ENCODE measurements at regions not wholly inside any gene's neighbourhood (a gene's known extent, or its start where the extent isn't known, plus 50 kb on each side); places are given as distances from the start of the nearest gene placed in this dataset.

DNA sequence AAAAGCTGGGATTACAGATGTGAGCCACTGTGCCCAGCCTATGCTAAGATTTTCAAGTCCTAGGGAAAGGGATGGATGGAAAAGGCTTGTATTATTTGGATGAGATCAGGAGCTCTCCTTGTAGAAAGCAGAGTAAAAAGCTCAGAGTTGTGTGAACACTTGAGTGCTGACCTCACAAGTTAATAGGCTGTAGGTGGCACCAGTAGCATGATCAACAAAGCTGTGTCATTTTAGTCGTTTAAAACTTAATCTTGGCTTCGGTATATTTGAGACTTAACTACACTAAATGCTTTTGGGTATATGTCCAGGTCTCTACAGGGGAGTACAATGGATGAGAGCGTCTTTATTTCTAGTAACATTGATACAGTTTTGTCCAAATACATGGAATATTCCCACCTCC, 264.2 kb downstream of the TMEM38B start:
- TF ChIP-seq, protein P1, sequence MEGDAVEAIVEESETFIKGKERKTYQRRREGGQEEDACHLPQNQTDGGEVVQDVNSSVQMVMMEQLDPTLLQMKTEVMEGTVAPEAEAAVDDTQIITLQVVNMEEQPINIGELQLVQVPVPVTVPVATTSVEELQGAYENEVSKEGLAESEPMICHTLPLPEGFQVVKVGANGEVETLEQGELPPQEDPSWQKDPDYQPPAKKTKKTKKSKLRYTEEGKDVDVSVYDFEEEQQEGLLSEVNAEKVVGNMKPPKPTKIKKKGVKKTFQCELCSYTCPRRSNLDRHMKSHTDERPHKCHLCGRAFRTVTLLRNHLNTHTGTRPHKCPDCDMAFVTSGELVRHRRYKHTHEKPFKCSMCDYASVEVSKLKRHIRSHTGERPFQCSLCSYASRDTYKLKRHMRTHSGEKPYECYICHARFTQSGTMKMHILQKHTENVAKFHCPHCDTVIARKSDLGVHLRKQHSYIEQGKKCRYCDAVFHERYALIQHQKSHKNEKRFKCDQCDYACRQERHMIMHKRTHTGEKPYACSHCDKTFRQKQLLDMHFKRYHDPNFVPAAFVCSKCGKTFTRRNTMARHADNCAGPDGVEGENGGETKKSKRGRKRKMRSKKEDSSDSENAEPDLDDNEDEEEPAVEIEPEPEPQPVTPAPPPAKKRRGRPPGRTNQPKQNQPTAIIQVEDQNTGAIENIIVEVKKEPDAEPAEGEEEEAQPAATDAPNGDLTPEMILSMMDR (IDR thresholded peaks at IDR 0.05; ENCODE audit: insufficient read depth, low read length, severe bottlenecking), result no peak
- Histone ChIP-seq H3K36me3 (ENCODE audit: control insufficient read depth, insufficient read depth, low read length) (no peaks in the 10 kb centered on the region), H3K27me3 (ENCODE audit: control insufficient read depth, insufficient read depth, low read length) (no peaks in the 10 kb centered on the region), H3K4me3 (ENCODE audit: low read depth, low read length) (no peak overlapping the region)
- FAIRE-seq, result no peak
- no peak for DNase-seq (ENCODE audit: low read depth)

DNA sequence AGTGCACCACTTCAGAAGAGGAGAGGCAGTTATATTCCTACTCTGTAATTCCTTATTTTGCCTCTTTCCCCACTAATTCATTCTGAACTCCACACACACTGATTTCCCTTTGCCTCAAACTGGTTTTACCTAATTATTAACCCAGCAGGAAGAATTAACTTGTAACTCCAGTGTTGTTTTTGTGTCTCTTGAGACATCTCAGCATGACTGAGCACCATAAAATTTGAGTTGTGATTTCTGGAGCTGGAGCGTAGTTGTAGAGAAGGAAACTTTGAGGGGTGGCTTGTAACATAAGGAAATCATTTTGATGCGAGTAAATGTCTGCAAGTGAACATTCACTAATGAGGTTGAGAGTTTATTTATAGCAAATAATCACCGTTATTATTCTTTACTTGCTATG, 265.2 kb downstream of the TMEM38B start:
- H3K4me3 ChIP-seq (ENCODE audit: low read depth, low read length), result no peak overlapping the region
- DNase-seq (ENCODE audit: low read depth) (no peak), FAIRE-seq (no peak)
- H3K36me3 ChIP-seq (ENCODE audit: control insufficient read depth, insufficient read depth, low read length), result no peaks in the 10 kb centered on the region
- TF ChIP-seq, protein P1 (IDR thresholded peaks at IDR 0.05; ENCODE audit: insufficient read depth, low read length, severe bottlenecking), result no peak
- H3K27me3 ChIP-seq (ENCODE audit: control insufficient read depth, insufficient read depth, low read length), result no peaks in the 10 kb centered on the region

DNA sequence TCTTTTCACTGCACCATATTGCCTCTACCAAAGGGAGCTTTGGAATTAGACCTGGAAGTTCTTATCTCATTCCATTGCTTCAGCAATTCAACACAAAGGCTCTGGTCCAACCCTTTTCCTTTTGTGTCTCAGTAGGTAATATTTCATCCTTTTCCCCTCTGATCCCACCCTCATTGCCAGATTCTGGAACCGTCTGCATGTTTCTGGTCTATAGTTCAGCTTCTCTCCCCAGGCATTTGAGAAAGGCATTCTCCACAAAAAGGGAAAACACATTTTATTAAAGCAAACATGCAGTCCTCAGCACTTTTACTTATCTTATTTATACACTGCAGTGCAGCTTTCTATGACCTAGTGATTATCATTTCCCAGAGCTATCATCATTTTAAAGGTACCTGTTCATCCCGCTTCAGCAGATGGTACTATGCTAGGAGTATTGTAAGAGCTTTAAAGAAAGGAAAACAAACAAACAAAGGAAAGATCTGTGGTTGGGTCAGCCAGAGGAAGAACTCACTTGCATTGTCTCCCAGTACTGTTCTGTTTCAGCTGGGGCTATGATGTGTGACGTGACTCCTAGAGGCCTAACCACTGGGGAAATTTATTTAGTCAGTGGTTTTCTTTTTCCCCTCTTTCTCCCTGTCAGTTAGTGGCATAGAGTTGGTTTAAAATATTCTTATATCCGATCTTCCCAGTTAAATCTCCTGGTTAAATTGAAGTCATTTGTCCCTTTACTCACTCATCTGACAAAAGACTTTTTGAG, 269.2 kb downstream of the TMEM38B start:
- Histone ChIP-seq H3K27me3 (ENCODE audit: control insufficient read depth, insufficient read depth, low read length) (no peaks in the 10 kb centered on the region), H3K4me3 (ENCODE audit: low read depth, low read length) (no peak overlapping the region), H3K36me3 (ENCODE audit: control insufficient read depth, insufficient read depth, low read length) (no peaks in the 10 kb centered on the region)
- DNase-seq (ENCODE audit: low read depth) (no peak), FAIRE-seq (no peak)
- TF ChIP-seq, protein P1 (IDR thresholded peaks at IDR 0.05; ENCODE audit: insufficient read depth, low read length, severe bottlenecking), result no peak

DNA sequence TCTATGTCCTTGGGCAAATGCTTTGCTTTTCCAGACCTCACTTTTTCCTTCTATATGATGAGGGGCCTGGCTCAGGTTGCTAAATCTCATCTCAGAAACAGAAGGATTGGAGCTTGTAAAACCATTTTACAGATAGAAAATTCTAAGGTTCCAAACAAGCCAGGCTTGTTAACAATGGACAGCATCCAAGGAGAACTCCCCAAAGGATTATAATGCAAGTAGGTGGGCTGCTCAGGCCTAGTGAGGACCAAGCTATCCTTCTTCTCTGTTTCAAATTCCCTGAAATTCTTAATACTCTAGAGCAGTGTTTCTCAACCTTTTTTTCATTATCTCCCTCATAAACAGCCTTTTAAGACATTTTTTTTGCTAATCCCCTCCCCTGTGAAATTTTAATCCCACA, 269.8 kb downstream of the TMEM38B start:
- no peak overlapping the region for H3K4me3 ChIP-seq (ENCODE audit: low read depth, low read length)
- TF ChIP-seq, protein P1 (IDR thresholded peaks at IDR 0.05; ENCODE audit: insufficient read depth, low read length, severe bottlenecking), result no peak
- no peak for FAIRE-seq
- H3K27me3 ChIP-seq (ENCODE audit: control insufficient read depth, insufficient read depth, low read length), result no peaks in the 10 kb centered on the region
- H3K36me3 ChIP-seq (ENCODE audit: control insufficient read depth, insufficient read depth, low read length), result no peaks in the 10 kb centered on the region
- no peak for DNase-seq (ENCODE audit: low read depth)

DNA sequence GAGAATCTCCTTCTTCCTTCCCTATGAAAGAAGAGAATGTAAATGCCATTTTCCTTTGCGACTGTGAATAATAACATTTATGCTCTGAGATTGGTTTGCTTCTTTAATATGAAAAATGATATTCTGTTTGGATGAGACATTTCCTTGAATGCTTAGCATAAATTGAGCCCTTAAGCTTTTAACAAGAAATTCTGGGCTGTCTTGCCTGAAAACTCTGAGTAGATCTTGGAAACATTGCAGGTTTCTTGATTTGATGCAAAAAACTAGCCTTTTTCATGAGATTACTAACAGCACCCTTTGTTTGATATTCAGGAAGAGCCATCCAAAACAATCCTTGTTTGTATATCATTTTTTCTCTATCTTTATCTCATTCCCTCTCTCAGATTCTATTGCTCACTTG, 272.5 kb downstream of the TMEM38B start:
- TF ChIP-seq, protein P1 (IDR thresholded peaks at IDR 0.05; ENCODE audit: insufficient read depth, low read length, severe bottlenecking), result no peak
- no peak for FAIRE-seq
- Histone ChIP-seq H3K36me3 (ENCODE audit: control insufficient read depth, insufficient read depth, low read length) (no peaks in the 10 kb centered on the region), H3K4me3 (ENCODE audit: low read depth, low read length) (no peak overlapping the region), H3K27me3 (ENCODE audit: control insufficient read depth, insufficient read depth, low read length) (no peaks in the 10 kb centered on the region)
- DNase-seq (ENCODE audit: low read depth), result no peak

DNA sequence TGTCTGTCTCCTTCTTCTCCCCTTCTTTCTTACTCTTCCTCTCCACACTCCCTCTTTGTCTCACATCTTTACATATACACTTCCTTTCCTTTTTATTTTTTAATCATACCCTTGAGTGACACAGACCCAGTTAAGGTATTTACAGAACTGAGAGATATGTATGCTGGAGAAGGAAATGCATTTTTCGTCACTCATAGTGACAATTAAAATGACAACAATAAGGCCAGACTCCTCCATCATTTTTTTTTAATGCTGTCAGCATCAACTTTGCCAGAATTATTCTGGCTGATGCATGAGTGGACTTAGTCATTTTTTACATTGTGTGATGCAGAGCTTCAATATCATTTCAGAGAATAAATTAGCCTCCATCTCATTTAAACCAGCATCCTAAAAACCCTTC, 272.9 kb downstream of the TMEM38B start:
- DNase-seq (ENCODE audit: low read depth), result no peak
- Histone ChIP-seq H3K27me3 (ENCODE audit: control insufficient read depth, insufficient read depth, low read length) (no peaks in the 10 kb centered on the region), H3K4me3 (ENCODE audit: low read depth, low read length) (no peak overlapping the region), H3K36me3 (ENCODE audit: control insufficient read depth, insufficient read depth, low read length) (no peaks in the 10 kb centered on the region)
- no peak for FAIRE-seq
- TF ChIP-seq, protein P1 (IDR thresholded peaks at IDR 0.05; ENCODE audit: insufficient read depth, low read length, severe bottlenecking), result no peak
